ENCODE measurements at regions not wholly inside any gene's neighbourhood (a gene's known extent, or its start where the extent isn't known, plus 50 kb on each side); places are given as distances from the start of the nearest gene placed in this dataset.

GRCh38 chr10:36331121-36331520 lies 689.0 kb upstream of the FZD8 start (continued):
- TF ChIP-seq REST (IDR thresholded peaks at IDR 0.05; ENCODE audit: low read depth) (no peak), ELF1 (IDR thresholded peaks at IDR 0.05; ENCODE audit: borderline replicate concordance, low read depth) (no peak), CTCF (IDR thresholded peaks at IDR 0.05 in 2 of 3, conservative IDR thresholded peaks at IDR 0.05 in 1 of 3; ENCODE audit: borderline replicate concordance in 1 of 3, insufficient read depth in 1 of 3, low read depth in 2 of 3, low read length in 2 of 3) (no peak)

DNA sequence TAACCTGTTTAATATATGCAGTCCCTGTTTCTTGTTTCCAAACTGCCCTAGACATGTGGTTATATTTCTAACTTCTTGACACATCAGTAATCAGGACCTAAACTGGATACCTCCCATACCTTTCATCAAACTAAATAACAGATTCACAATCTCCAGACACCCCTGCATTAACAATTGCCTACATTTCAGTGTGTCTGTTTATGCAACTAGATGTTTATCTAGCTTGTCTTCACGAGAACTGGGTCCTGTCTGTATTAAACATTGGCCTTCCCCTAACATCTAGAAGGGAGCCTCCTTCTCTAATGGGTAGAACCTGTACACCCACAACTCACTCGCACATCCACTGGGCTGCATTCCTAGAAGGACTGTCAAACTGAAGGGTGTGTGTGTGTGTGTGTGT lies 683.7 kb upstream of the FZD8 start:
- ChIA-PET POLR2A (no interaction called here), CTCF (no interaction called here), RAD21 (ENCODE audit: low non-redundant PET in 1 of 2, low total read pairs in 2 of 2, uncharacterized antibody in 2 of 2, unreplicated experiment in 2 of 2) (no interaction called here)
- no peak for DNase-seq (ENCODE audit: low read depth, low spot score)
- Histone ChIP-seq H3K4me2 (ENCODE audit: low read length) (no peak overlapping the region), H3K27me3 (ENCODE audit: insufficient read depth, low read length) (no peaks in the 10 kb centered on the region), H2AFZ (ENCODE audit: low read depth, low read length, poor library complexity, severe bottlenecking) (no peak overlapping the region), H3K4me1 (ENCODE audit: control insufficient read depth in 1 of 2, insufficient read depth in 2 of 2, low read length in 2 of 2) (no peaks in the 10 kb centered on the region), H4K20me1 (ENCODE audit: insufficient read depth) (no peaks in the 10 kb centered on the region), H3K9ac (ENCODE audit: low read length) (no peak overlapping the region), H3K9me2 (ENCODE audit: insufficient read depth) (no peaks in the 10 kb centered on the region), H3K4me3 (replicated peaks in 1 of 2; ENCODE audit: low read depth in 1 of 2, low read length in 2 of 2) (no peak overlapping the region), H3K36me3 (ENCODE audit: control insufficient read depth in 1 of 2, insufficient read depth in 2 of 2, low read length in 2 of 2) (no peaks in the 10 kb centered on the region), H3K27ac (ENCODE audit: low read depth, low read length) (no peak overlapping the region), H3K79me2 (ENCODE audit: insufficient read depth, low read length) (no peaks in the 10 kb centered on the region), H3K9me3 (ENCODE audit: control insufficient read depth in 1 of 2, insufficient read depth in 1 of 2, low read depth in 1 of 2, low read length in 2 of 2) (peaks cover 10 to 15% of the 10 kb centered on the region in 2 experiments; a peak in 2 of 4 replicates)
- TF ChIP-seq EZH2 (IDR thresholded peaks at IDR 0.05) (no peak), YY1 (IDR thresholded peaks at IDR 0.05; ENCODE audit: extremely low read depth, insufficient replicate concordance, low read depth, low read length) (no peak), JUND (IDR thresholded peaks at IDR 0.05) (no peak), CBX3 (IDR thresholded peaks at IDR 0.05; ENCODE audit: low read depth) (no peak), CEBPB (IDR thresholded peaks at IDR 0.05; ENCODE audit: low read depth) (no peak), ZFX (IDR thresholded peaks at IDR 0.05) (no peak), SP1 (IDR thresholded peaks at IDR 0.05; ENCODE audit: low read depth) (no peak), REST (IDR thresholded peaks at IDR 0.05; ENCODE audit: low read depth) (no peak), ZNF274 (IDR thresholded peaks at IDR 0.05; ENCODE audit: low read depth, low read length) (no peak), SRF (IDR thresholded peaks at IDR 0.05; ENCODE audit: low read depth) (no peak), RAD21 (IDR thresholded peaks at IDR 0.05; ENCODE audit: low read depth) (no peak)
- BruUV-seq (replicated peaks) = no TSS peak
- no peak for ATAC-seq
- intact Hi-C loops (cut with micrococcal nuclease) = no loop called here
